ENCODE measurements at regions not wholly inside any gene's neighbourhood (a gene's known extent, or its start where the extent isn't known, plus 50 kb on each side); places are given as distances from the start of the nearest gene placed in this dataset.

- TF ChIP-seq EZH2phosphoT487 (IDR thresholded peaks at IDR 0.05; ENCODE audit: unreplicated experiment) (no peak), CTCF (conservative IDR thresholded peaks at IDR 0.05; ENCODE audit: low read depth in 2 of 2) (no peak), EZH2 (IDR thresholded peaks at IDR 0.05; ENCODE audit: low read depth, unreplicated experiment) (no peak), JUNB (IDR thresholded peaks at IDR 0.05; ENCODE audit: unreplicated experiment) (no peak), CREB1 (CRISPR knock-in tag; IDR thresholded peaks at IDR 0.05; ENCODE audit: low read depth) (no peak), ETS1 (IDR thresholded peaks at IDR 0.05) (no peak), REST (IDR thresholded peaks at IDR 0.05; ENCODE audit: unreplicated experiment) (no peak), POLR2AphosphoS5 (IDR thresholded peaks at IDR 0.05; ENCODE audit: low read depth) (no peak), ZNF114 (CRISPR knock-in tag; IDR thresholded peaks at IDR 0.05) (no peak), NANOG (IDR thresholded peaks at IDR 0.05; ENCODE audit: borderline replicate concordance) (no peak)
Observed at GRCh38 chr1:209158851-209159250, 424.7 kb upstream of the CAMK1G start.

Measured in GM23338 (cell line).